ENCODE measurements at regions not wholly inside any gene's neighbourhood (a gene's known extent, or its start where the extent isn't known, plus 50 kb on each side); places are given as distances from the start of the nearest gene placed in this dataset.
A peak's percentile ranks its signal among the peaks of the same experiment; 100 is the strongest.

DNA sequence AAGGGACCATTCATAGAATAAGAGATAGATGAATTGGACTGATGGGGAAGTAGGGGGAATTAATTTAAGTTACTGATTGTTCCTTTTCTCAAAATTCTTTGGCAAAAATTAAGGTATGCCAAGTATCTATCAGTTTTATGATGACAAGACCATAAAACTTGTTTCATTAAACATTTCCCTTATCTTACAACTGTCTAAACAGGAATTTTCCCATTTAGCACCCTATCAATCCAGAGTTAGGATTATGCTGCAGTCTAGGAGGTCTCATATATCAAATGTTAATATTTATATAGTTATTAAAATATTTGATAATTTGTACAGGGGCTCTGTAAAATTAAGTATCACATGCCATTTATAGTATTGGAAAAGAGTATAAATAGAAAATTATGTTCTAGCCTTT lies 51.5 kb upstream of the ARID1B start:
- DNase-seq (ENCODE audit: extremely low spot score): no peak
- intact Hi-C loops (cut with DNase I): no loop called here
- TF ChIP-seq POLR2AphosphoS5 (IDR thresholded peaks at IDR 0.05): no peak
- TF ChIP-seq POLR2A (IDR thresholded peaks at IDR 0.05; ENCODE audit: low read depth): no peak
- TF ChIP-seq, protein P1, sequence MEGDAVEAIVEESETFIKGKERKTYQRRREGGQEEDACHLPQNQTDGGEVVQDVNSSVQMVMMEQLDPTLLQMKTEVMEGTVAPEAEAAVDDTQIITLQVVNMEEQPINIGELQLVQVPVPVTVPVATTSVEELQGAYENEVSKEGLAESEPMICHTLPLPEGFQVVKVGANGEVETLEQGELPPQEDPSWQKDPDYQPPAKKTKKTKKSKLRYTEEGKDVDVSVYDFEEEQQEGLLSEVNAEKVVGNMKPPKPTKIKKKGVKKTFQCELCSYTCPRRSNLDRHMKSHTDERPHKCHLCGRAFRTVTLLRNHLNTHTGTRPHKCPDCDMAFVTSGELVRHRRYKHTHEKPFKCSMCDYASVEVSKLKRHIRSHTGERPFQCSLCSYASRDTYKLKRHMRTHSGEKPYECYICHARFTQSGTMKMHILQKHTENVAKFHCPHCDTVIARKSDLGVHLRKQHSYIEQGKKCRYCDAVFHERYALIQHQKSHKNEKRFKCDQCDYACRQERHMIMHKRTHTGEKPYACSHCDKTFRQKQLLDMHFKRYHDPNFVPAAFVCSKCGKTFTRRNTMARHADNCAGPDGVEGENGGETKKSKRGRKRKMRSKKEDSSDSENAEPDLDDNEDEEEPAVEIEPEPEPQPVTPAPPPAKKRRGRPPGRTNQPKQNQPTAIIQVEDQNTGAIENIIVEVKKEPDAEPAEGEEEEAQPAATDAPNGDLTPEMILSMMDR (IDR thresholded peaks at IDR 0.05): no peak
- no peak for TF ChIP-seq EP300 (IDR thresholded peaks at IDR 0.05)
- Histone ChIP-seq H3K27me3 (no peaks in the 10 kb centered on the region), H3K4me3 (no peak overlapping the region), H3K9me3 (no peaks in the 10 kb centered on the region), H3K27ac (replicated peaks in 1 of 4) (no peak overlapping the region), H3K4me1 (peaks cover 7 to 12% (median 10%) of the 10 kb centered on the region in 4 donors), H3K36me3 (no peaks in the 10 kb centered on the region)

DNA sequence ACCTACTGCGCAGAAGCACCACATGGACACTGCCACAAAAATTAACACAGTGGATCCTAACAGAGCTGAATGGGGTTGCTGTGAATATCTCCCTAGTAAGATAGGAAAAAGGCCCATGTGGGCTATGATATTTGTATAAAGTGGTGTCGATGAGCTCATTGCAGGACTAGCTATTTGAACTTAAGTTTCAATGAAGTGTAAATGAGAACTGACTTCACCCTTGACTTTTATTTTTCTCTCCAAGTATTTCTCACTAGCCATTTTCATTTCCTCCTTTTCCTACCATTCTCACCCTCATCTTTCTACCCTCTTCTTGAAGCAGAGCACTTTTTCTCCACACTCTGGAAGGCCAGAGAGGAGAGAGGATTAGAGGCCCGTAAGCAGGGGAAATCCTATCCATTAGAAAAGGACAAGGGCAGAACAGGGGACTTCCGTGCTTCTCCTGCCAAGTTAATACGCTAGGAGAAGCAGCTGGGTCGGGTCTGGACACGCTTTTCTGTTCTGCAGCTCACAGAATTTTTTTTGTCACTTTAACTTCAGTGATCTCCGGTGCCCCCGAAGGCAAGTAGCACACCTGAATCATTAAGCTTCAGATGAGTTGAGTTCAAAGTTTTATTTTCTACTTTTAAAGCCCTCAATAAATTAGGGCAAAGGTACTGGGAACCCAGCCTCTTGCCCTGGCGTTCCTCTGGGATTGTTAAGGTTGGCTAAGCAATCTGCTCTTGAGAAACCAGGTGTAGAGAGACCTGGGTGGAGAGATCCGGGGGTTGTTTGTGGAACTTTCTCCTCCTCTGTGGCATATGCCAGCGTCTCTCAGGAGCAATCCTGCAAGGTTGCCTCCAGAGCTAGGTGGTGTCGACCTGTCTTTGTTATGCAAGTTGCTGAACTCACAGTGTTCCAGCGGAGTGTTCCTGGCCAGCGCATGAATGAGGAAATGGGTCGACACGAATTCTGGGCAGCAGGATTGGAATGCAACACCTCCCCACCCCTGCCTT lies 56.2 kb upstream of the ARID1B start:
- Histone ChIP-seq H3K4me3 (peak overlapping the region in 2 of 4 donors; percentile 52 to 55), H3K36me3 (no peaks in the 10 kb centered on the region), H3K27ac (replicated peaks in 1 of 4) (peak overlapping the region; percentile 84 to 92 (median 88)), H3K4me1 (peaks cover 16 to 34% (median 29%) of the 10 kb centered on the region in 4 donors), H3K27me3 (no peaks in the 10 kb centered on the region), H3K9me3 (no peaks in the 10 kb centered on the region)
- TF ChIP-seq, protein P1 (IDR thresholded peaks at IDR 0.05): no peak
- no peak for TF ChIP-seq POLR2AphosphoS5 (IDR thresholded peaks at IDR 0.05)
- no peak for DNase-seq (ENCODE audit: extremely low spot score)
- intact Hi-C loops (cut with DNase I): loop anchor here (2.0 to 5.0 kb wide), 2 partner anchors 34 to 54 kb away; no protein-coding TSS in a partner anchor
- 59% methylated on average over 16 of the region's 17 CpGs for WGBS

- Histone ChIP-seq H3K36me3 (no peaks in the 10 kb centered on the region), H3K27ac (replicated peaks in 1 of 4) (peak overlapping the region; percentile 84 to 92 (median 88)), H3K4me1 (peaks cover 16 to 34% (median 29%) of the 10 kb centered on the region in 4 donors), H3K27me3 (no peaks in the 10 kb centered on the region), H3K9me3 (no peaks in the 10 kb centered on the region), H3K4me3 (peak overlapping the region; percentile 48 to 55 (median 52))
- TF ChIP-seq, protein P1 (IDR thresholded peaks at IDR 0.05): peak in 1 of 3 experiments; percentile 14
- peak; percentile 72 to 84 for TF ChIP-seq POLR2AphosphoS5 (IDR thresholded peaks at IDR 0.05)
- TF ChIP-seq POLR2A (IDR thresholded peaks at IDR 0.05; ENCODE audit: low read depth): no peak
- peak; percentile 97 for DNase-seq (ENCODE audit: extremely low spot score)
- intact Hi-C loops (cut with DNase I): loop anchor here (2.0 to 5.0 kb wide), 2 partner anchors 33 to 55 kb away; no protein-coding TSS in a partner anchor
- 12% methylated on average over 27 of the region's 50 CpGs for WGBS
Measured at GRCh38 chr6:156719720-156720563, 57.2 kb upstream of the ARID1B start.

DNA sequence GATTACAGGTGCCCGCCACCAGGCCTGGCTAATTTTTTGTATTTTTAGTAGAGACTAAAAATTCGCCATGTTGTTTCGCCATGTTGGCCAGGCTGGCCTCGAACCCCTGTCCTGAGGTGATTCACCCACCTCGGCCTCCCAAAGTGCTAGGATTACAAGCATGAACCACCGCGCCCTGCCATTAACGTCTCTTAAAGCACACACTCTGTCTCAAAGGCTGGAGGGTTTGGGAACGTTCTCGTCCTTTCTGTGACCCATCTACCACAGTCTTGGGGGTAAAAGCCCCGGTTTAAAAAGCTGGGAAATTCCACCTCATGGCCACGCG lies 57.8 kb upstream of the ARID1B start:
- peaks cover 16 to 34% (median 29%) of the 10 kb centered on the region in 4 donors for H3K4me1 ChIP-seq
- peak overlapping the region; percentile 48 to 55 (median 52) for H3K4me3 ChIP-seq
- intact Hi-C loops (cut with DNase I): no loop called here
- H3K27ac ChIP-seq (replicated peaks in 1 of 4): peak overlapping the region; percentile 84 to 92 (median 88)
- H3K27me3 ChIP-seq: no peaks in the 10 kb centered on the region
- WGBS: 86% methylated on average over 13 of the region's 13 CpGs
- no peaks in the 10 kb centered on the region for H3K36me3 ChIP-seq
- no peak for DNase-seq (ENCODE audit: extremely low spot score)
- TF ChIP-seq POLR2A (IDR thresholded peaks at IDR 0.05; ENCODE audit: low read depth): no peak
- no peak for TF ChIP-seq EP300 (IDR thresholded peaks at IDR 0.05)
- no peak for TF ChIP-seq POLR2AphosphoS5 (IDR thresholded peaks at IDR 0.05)
- TF ChIP-seq, protein P1 (IDR thresholded peaks at IDR 0.05): no peak
- no peaks in the 10 kb centered on the region for H3K9me3 ChIP-seq

Data from esophagus muscularis mucosa (tissue), 4 donors.